Esophagus squamous epithelium (tissue), 4 donors: ENCODE measurements at regions not wholly inside any gene's neighbourhood (a gene's known extent, or its start where the extent isn't known, plus 50 kb on each side); places are given as distances from the start of the nearest gene placed in this dataset.

Experiments
- CTCF ChIP-seq, 6 experiments: fragments of 450-650 bp in 4 of 6; fragments of 200-600 bp in 2 of 6; sonication (generic) in 2 of 6; IDR thresholded peaks; one replicate each; pipeline ENCODE4 v1.5.1; 2016 to 2019; ENCODE audit warnings: antibody characterized with exemption in 6 of 6, mild to moderate bottlenecking in 4 of 6, moderate library complexity in 4 of 6
- POLR2A ChIP-seq, 4 donors: fragments of 450-650 bp; IDR thresholded peaks; one replicate each; pipeline ENCODE4 v1.6.1; 2017; ENCODE audit warnings: antibody characterized with exemption in 4 of 4, mild to moderate bottlenecking in 4 of 4, moderate library complexity in 3 of 4

GRCh38 chr14:65966188-65966587 lies 520.0 kb upstream of the CCDC196 start:
- TF ChIP-seq CTCF (IDR thresholded peaks at IDR 0.05) (no peak), POLR2A (IDR thresholded peaks at IDR 0.05) (no peak)
